GM23248 (cell line): ENCODE measurements at regions not wholly inside any gene's neighbourhood (a gene's known extent, or its start where the extent isn't known, plus 50 kb on each side); places are given as distances from the start of the nearest gene placed in this dataset.

Experiments
- DNase-seq: peaks from one replicate; pipeline ENCODE4 v3.0.0-alpha.2; 2015
- H2AFZ ChIP-seq: fragments of 200-600 bp; sonication (generic); 2 replicates; pipeline ENCODE4 v1.6.1; 2016; ENCODE audit warnings: antibody characterized with exemption
- H3F3A ChIP-seq: fragments of 200-600 bp; sonication (generic); 2 replicates; pipeline ENCODE4 v1.6.1; 2016; ENCODE audit warnings: mild to moderate bottlenecking, antibody characterized with exemption, mixed run types; ENCODE audit not compliant: insufficient read depth
- H3K27ac ChIP-seq: fragments of 200-600 bp; sonication (generic); 2 replicates; pipeline ENCODE4 v1.5.1; 2016; ENCODE audit warnings: mild to moderate bottlenecking
- H3K27me3 ChIP-seq: fragments of 200-600 bp; sonication (generic); replicated peaks from 2 replicates; pipeline ENCODE4 v1.6.1; 2016; ENCODE audit warnings: mild to moderate bottlenecking; ENCODE audit not compliant: insufficient read depth
- H3K36me3 ChIP-seq: fragments of 200-600 bp; sonication (generic); 2 replicates; pipeline ENCODE4 v1.6.1; 2016; ENCODE audit warnings: low read depth, mild to moderate bottlenecking
- H3K4me1 ChIP-seq: fragments of 200-600 bp; sonication (generic); 2 replicates; pipeline ENCODE4 v1.6.1; 2016; ENCODE audit warnings: mild to moderate bottlenecking; ENCODE audit not compliant: insufficient read depth
- H3K4me2 ChIP-seq: fragments of 200-600 bp; sonication (generic); one replicate; pipeline ENCODE4 v1.6.1; 2016; ENCODE audit warnings: mild to moderate bottlenecking; ENCODE audit not compliant: unreplicated experiment
- H3K4me3 ChIP-seq: fragments of 200-600 bp; sonication (generic); 2 replicates; pipeline ENCODE4 v1.5.1; 2016; ENCODE audit warnings: mild to moderate bottlenecking
- H3K79me2 ChIP-seq: fragments of 200-600 bp; sonication (generic); 2 replicates; pipeline ENCODE4 v1.6.1; 2016; ENCODE audit warnings: mild to moderate bottlenecking; ENCODE audit not compliant: insufficient read depth
- H3K9ac ChIP-seq: fragments of 200-600 bp; sonication (generic); 2 replicates; pipeline ENCODE4 v1.6.1; 2016; ENCODE audit warnings: mild to moderate bottlenecking
- H3K9me2 ChIP-seq: fragments of 200-600 bp; sonication (generic); 2 replicates; pipeline ENCODE4 v1.6.1; 2016; ENCODE audit warnings: mixed run types, mild to moderate bottlenecking, moderate library complexity; ENCODE audit not compliant: insufficient read depth
- H3K9me3 ChIP-seq: fragments of 200-600 bp; sonication (generic); one replicate; pipeline ENCODE4 v1.6.1; 2017; ENCODE audit warnings: low read depth
- H4K20me1 ChIP-seq: fragments of 200-600 bp; sonication (generic); 2 replicates; pipeline ENCODE4 v1.6.0; 2016; ENCODE audit not compliant: insufficient read depth
- EZH2 ChIP-seq: fragments of 200-600 bp; sonication (generic); IDR thresholded peaks from 2 replicates; pipeline ENCODE4 v1.6.1; 2018; ENCODE audit warnings: antibody characterized with exemption, mild to moderate bottlenecking; ENCODE audit not compliant: insufficient read depth, poor library complexity, severe bottlenecking
- EZH2phosphoT487 ChIP-seq: fragments of 200-600 bp; sonication (generic); IDR thresholded peaks from 2 replicates; pipeline ENCODE4 v1.6.1; 2018; ENCODE audit warnings: antibody characterized with exemption, moderate library complexity, mild to moderate bottlenecking, low read depth; ENCODE audit not compliant: insufficient read depth
- WGBS, 2 experiments: methylation state at CpG; one replicate each; pipeline ENCODE4 v1.1.6; 2015 to 2017; ENCODE audit warnings: low lambda C conversion rate in 2 of 2, low coverage in 1 of 2; ENCODE audit errors: missing lambda C conversion rate in 2 of 2; 5-methylcytosine and 5-hydroxymethylcytosine counted together
- in situ Hi-C: fragments of 300-500 bp; cut with MboI; formaldehyde crosslinking; loops from 2 replicates; pipeline ENCODE4 v1.15.0; 2020

GRCh38 chr6:95318137-95318536 is 259.2 kb upstream of the MANEA start:
- Histone ChIP-seq H3K9me2 (no peaks in the 10 kb centered on the region), H2AFZ (no peak overlapping the region), H3K27ac (no peak overlapping the region), H3K9me3 (no peaks in the 10 kb centered on the region), H3K27me3 (no peaks in the 10 kb centered on the region), H3K79me2 (no peaks in the 10 kb centered on the region), H3K36me3 (no peaks in the 10 kb centered on the region), H3F3A (no peaks in the 10 kb centered on the region), H3K4me3 (no peak overlapping the region), H4K20me1 (no peaks in the 10 kb centered on the region), H3K9ac (no peak overlapping the region), H3K4me1 (no peaks in the 10 kb centered on the region), H3K4me2 (no peak overlapping the region)
- TF ChIP-seq EZH2phosphoT487, result no peak
- TF ChIP-seq EZH2, result no peak
- DNase-seq, result no peak
- whole genome bisulfite sequencing, 2 experiments, result 11 to 33% methylated on average over 1 of the region's 1 CpG
- in situ Hi-C loops, result no loop called here

GRCh38 chr6:95321126-95321525 is 256.2 kb upstream of the MANEA start:
- Histone ChIP-seq H2AFZ (no peak overlapping the region), H3K9ac (no peak overlapping the region), H3K79me2 (no peaks in the 10 kb centered on the region), H3K4me3 (no peak overlapping the region), H3K9me3 (no peaks in the 10 kb centered on the region), H3F3A (no peaks in the 10 kb centered on the region), H3K4me1 (no peaks in the 10 kb centered on the region), H3K27me3 (no peaks in the 10 kb centered on the region), H4K20me1 (no peaks in the 10 kb centered on the region), H3K4me2 (no peak overlapping the region), H3K9me2 (no peaks in the 10 kb centered on the region), H3K36me3 (no peaks in the 10 kb centered on the region), H3K27ac (no peak overlapping the region)
- WGBS, 2 experiments, result 2 to 4% methylated on average over 2 of the region's 2 CpGs
- TF ChIP-seq EZH2phosphoT487 (no peak), EZH2 (no peak)
- no peak for DNase-seq
- in situ Hi-C loops, result no loop called here

- Histone ChIP-seq H3K4me2 (no peak overlapping the region), H3K9ac (no peak overlapping the region), H3K9me2 (no peaks in the 10 kb centered on the region), H3K79me2 (no peaks in the 10 kb centered on the region), H3F3A (no peaks in the 10 kb centered on the region), H3K27ac (no peak overlapping the region), H3K9me3 (no peaks in the 10 kb centered on the region), H3K4me1 (no peaks in the 10 kb centered on the region), H3K27me3 (no peaks in the 10 kb centered on the region), H3K36me3 (no peaks in the 10 kb centered on the region), H2AFZ (no peak overlapping the region), H3K4me3 (no peak overlapping the region), H4K20me1 (no peaks in the 10 kb centered on the region)
- in situ Hi-C loops, result no loop called here
- DNase-seq, result peak; percentile 6
- WGBS, 2 experiments, result 0 to 3% methylated on average over 1 of the region's 1 CpG
- TF ChIP-seq EZH2, result no peak
- TF ChIP-seq EZH2phosphoT487, result no peak
Measured at GRCh38 chr6:95325916-95326315, 251.4 kb upstream of the MANEA start.

- H4K20me1 ChIP-seq, result no peaks in the 10 kb centered on the region
- no peak overlapping the region for H3K9ac ChIP-seq
- no peak overlapping the region for H3K4me2 ChIP-seq
- H3K36me3 ChIP-seq, result no peaks in the 10 kb centered on the region
- H3K9me2 ChIP-seq, result no peaks in the 10 kb centered on the region
- no peak overlapping the region for H3K27ac ChIP-seq
- in situ Hi-C loops, result no loop called here
- no peaks in the 10 kb centered on the region for H3K27me3 ChIP-seq
- no peak overlapping the region for H3K4me3 ChIP-seq
- TF ChIP-seq EZH2phosphoT487 (no peak), EZH2 (no peak)
- H3K9me3 ChIP-seq, result no peaks in the 10 kb centered on the region
- no peaks in the 10 kb centered on the region for H3F3A ChIP-seq
- DNase-seq, result no peak
- 8 to 16% methylated on average over 2 of the region's 2 CpGs for whole genome bisulfite sequencing, 2 experiments
- H3K4me1 ChIP-seq, result no peaks in the 10 kb centered on the region
- H3K79me2 ChIP-seq, result no peaks in the 10 kb centered on the region
- no peak overlapping the region for H2AFZ ChIP-seq
Measured at GRCh38 chr6:95328231-95328630, 249.1 kb upstream of the MANEA start.

GRCh38 chr6:95352064-95352795 is 225.1 kb upstream of the MANEA start:
- no peaks in the 10 kb centered on the region for H3K4me1 ChIP-seq
- H3F3A ChIP-seq, result no peaks in the 10 kb centered on the region
- DNase-seq, result no peak
- no peaks in the 10 kb centered on the region for H3K27me3 ChIP-seq
- H3K9me3 ChIP-seq, result no peaks in the 10 kb centered on the region
- H4K20me1 ChIP-seq, result no peaks in the 10 kb centered on the region
- no peaks in the 10 kb centered on the region for H3K36me3 ChIP-seq
- in situ Hi-C loops, result no loop called here
- WGBS, 2 experiments, result 3 to 15% methylated on average over 3 of the region's 3 CpGs
- H3K79me2 ChIP-seq, result no peaks in the 10 kb centered on the region
- H3K9me2 ChIP-seq, result no peaks in the 10 kb centered on the region
- no peak overlapping the region for H3K27ac ChIP-seq
- TF ChIP-seq EZH2phosphoT487, result no peak
- no peak for TF ChIP-seq EZH2
- H3K9ac ChIP-seq, result no peak overlapping the region
- H2AFZ ChIP-seq, result no peak overlapping the region
- no peak overlapping the region for H3K4me2 ChIP-seq
- no peak overlapping the region for H3K4me3 ChIP-seq
